AG08396 (cell line): ENCODE measurements at regions not wholly inside any gene's neighbourhood (a gene's known extent, or its start where the extent isn't known, plus 50 kb on each side); places are given as distances from the start of the nearest gene placed in this dataset.

Experiments
- DNase-seq: peaks from one replicate; pipeline ENCODE4 v3.0.0; 2012; ENCODE audit warnings: low spot score, mixed read lengths

DNA sequence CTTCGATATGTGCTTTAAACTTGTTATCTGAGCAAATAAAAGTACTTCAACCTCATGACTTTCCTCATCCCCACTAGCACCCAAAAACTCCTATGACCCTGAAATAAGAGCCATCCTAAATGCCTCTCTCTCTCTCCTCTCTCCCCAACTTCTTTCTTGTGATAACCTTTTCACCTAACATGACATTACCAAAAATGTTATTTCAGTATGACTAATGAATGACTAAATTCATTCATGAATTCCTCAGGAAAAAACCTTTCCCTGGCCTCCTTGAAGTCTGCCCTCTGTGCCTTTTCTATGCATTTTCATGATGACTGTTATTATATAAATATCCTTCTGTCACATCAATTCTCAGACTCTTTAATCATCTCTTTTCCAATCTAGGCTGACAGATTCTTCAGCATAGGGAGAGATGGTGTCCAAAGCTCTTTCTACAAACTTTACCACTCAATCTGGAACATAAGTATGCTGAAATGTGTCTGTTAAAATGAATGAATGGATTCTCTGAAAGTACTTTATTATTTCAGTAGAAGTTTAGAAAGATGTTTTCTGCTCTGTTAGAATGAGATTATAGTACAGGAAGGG lies 114.3 kb upstream of the GGTLC1 start:
- DNase-seq = no peak

DNA sequence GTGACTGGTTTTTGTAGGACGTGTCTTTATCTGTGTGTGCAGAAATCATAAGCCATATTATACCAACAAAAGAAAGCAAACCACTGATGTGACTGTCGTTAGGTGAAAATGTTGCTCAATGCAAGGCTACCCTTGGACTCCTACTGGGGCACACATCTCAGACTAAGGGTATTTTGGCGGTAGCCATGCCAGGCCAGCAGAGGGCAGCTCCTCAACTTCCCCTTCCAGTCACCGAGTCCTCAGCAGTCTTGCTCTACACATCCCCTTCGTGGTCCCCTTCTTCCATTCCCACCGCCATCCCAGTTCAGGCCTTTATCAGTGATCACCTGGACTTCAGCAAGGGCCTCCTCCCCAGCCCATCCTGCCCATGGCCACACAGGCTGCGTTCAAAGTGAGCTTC lies 113.7 kb upstream of the GGTLC1 start:
- DNase-seq = no peak

DNA sequence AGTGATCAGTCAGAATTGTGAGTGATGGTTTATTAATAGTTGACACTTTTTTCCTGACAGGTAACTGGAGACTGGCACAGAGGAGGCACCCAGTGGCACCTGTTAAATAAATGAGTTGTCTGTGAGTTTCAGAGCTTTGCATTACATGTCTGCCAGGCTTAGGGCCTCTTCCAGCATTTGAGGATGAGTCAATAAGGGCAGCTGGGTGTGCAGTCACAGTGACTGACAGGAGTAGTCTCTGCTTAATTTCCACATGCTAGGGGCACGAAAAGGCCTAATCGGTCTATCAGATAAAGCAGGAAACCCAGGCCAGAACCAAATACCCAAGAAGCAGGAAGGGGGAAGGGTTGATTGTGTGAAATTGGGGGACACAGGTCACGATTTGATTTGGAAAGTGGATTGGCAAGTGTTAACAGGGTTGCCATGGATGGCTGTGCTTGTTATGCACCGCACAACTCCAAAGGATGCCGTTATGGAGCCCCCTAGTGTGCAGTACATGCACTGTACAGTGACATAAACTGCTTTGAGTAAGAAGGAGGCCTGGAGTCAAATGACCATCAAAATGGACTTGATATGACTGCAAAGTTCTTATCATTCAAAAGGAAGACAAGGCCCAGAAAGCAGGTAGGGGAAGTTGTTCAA lies 111.9 kb upstream of the GGTLC1 start:
- DNase-seq = peak; percentile 20

DNA sequence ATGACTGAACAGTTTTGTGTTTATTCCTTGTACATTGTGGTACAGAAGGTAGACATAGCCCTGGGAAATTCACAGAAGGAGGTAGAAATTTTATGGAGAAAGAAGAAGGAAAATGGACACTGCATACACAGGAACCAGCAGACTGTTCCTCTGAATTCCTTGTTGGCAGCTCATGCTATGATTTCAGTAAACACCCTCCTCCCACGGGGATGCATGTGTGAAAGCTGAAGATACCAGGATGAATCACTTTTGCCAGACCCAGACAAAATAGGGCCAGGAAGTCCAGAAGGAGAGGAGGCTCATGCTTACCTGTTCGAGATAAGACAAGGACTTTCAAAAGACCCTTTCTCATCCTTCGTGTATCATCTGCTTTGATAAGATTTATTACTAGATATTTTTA lies 110.3 kb upstream of the GGTLC1 start:
- no peak for DNase-seq

DNA sequence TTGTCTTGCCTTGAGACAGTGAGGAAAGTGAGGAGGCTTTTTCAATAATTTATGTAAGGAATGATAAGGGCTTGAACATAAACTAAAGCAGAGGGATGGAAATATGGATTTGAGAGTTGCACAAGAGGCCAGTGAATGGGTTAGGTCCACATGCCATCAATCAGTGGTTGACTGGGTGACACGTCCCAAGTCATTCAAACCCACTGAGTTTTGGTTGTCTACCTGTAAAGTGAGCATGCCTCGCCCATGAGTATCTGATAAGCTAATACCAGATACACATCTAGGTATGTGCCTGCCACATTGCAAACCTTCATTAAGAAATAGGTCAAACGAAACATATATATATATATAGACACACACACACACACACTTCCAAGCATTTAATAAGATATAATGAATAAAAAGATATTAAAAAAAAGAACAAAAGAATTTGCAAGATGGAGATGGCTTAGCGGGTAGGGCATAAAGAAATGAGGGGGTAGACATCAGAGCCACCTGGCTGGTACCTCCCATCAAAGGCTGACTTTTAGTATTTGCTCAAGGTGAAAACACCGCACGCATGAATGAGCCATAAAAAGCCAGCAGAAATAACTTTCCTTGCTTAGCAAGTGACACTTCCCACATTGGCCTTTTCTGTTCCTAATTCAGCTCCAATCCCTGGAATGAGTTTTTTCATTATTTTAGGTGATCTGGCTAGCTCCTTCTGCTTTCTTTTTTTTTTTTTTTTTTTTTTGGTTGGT lies 109.1 kb upstream of the GGTLC1 start:
- DNase-seq = no peak

DNA sequence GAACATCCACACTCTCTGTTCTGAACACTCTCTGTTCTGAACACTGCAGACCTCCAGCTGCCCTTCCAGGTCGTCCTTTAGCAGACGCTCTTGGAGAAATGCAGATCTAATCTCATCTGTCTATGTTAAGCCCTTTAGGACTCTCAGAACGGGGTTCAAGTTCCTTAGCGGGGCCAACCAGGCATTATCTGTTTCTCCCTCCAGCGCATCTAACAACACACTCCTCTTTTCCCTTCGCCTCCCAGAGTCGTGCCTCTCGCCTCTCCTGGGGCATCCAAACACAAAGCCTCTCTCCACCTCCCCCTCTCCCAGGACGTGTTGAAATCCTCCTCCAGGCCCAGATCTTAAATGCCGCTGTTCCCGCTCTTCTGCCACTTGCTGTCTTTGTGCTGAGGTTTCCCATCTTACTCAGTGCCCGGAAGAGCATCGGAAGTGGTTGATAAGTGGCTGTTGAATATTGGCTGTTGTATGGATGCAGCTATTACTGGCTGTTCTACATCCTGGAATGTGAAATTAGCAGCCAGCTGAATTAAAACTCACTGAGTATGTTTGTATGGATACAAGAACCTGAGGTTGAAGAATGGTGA lies 108.4 kb upstream of the GGTLC1 start:
- no peak for DNase-seq

DNA sequence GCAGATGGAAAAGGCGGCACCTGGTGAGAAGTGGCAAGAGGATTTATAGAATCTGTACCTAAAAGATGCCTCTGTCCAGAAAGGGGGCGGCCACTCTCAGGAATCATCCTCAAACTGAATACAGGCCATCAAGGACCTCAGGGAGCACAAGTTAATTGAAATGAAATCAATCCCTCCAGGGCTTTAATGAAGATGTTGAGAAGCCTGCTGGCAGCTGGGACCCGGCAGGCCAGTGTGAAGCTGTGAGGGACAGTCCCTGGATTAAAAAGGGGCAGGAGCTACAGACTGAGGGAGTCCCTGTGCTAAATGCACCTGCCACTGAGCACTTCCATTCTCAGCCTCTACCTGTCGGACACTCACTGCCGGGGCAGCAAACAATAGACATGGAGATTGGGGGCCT lies 107.7 kb upstream of the GGTLC1 start:
- DNase-seq = no peak

DNA sequence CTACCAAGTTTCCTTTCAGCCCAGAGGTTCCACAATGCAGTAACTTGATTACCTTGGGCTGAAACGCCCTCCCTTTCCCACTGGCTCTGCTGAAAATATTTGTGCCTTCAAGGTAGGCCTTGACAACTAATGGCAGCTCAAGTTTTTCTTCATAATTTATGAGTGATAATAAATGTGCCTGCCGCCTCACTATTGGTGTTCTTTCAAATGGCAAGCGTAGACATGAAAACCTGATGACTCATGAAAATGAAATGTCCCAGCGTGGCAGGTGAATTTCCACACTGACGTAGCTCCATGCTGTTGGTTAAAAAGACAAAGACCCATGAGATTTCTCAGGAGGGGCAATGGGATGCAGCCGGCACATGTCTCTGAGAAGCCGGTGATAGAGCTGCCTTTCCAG lies 107.2 kb upstream of the GGTLC1 start:
- DNase-seq = no peak

DNA sequence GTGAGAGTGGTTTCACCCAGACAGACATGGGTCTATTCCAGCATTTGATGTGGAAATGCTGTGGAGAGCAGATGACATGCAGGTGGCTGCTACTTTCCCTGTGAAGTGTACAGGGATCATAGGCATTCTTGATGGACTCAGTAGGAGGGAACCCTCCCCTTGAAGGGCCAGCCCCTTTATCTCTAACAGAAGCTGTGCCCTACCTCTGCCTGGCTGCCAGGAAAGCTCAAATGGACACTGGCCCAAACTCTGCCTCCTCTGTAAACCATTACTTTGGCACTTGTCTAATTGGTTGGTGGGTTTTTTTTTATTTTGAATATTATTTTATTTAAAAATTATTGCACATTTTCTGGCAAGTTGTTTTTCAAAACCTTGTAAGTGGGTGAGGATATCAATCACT lies 106.7 kb upstream of the GGTLC1 start:
- no peak for DNase-seq

DNA sequence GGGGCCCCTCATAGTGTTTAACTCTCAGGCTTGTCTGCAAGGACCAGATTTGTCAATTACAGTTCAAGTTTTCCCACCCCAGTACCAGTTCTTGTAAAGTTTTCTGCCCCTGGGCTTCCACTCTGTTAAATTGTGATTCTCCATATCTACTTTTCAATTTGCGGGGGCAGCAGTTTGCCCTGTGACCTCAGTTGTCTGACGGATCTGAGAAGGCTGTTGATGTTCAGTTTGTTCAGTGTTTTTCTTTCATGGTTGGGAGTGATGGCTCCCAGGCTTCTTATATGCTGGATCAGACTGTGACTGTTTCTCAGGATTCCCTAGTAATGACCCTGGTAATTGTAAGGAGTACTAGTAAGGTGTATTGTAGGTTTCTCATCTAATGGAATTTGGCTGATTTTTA lies 101.0 kb upstream of the GGTLC1 start:
- no peak for DNase-seq

DNA sequence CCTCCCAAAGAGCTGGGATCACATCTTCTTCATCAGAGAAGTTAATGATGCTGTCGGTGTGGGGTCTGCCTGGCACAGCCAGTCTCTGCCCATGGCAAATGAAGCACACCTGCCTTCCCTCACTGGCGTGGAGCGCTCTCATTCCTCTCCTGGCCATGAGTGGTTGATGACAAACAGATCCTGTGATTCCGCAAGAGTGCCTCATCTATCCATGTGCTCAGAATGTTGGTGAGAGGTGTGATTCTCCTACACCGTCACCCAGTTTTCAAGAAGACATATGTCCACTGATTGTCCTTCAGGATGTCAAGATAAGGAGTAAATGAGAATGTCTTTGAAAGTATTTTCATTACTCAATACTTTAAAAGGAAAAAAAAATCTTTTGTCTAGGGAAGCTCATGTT lies 97.5 kb upstream of the GGTLC1 start:
- DNase-seq = no peak

DNA sequence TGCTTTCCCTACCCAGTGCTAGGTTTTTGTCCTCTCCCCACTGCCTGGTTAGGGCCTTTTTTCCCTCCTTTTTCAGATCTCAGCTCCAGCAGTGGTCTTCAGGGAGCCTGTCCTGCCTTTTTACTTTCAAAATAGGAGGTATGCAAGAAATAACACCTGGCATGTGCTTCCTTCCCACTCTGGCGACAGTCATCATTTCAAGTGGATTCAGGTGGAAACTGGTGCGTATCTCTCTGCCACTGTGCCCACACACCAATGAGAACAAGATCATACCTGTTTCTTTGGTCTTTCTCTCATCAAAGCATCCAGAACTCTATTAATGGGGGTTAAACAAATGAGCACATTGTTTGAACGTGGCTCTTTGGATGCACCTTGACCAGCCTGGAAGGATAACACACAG lies 95.7 kb upstream of the GGTLC1 start:
- DNase-seq = no peak

DNA sequence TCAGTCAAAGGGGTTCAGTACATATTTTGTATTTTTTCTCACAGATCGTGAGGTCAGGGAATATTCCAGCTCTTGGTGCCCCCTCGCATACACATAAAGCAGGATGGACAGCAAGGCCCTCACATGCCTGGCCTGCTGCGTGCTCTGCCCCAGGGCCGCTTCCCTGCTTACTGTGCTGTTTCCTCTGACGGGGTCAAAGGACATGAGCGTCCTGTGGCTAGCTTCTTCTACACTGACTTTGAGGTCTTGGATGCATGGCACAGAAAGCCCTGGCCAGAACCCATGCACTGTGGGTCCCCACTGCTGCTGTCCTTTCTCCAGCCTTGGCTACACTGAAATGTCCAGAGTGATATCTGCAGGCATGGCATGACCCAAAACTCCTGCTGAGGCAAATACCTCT lies 92.5 kb upstream of the GGTLC1 start:
- DNase-seq = no peak

DNA sequence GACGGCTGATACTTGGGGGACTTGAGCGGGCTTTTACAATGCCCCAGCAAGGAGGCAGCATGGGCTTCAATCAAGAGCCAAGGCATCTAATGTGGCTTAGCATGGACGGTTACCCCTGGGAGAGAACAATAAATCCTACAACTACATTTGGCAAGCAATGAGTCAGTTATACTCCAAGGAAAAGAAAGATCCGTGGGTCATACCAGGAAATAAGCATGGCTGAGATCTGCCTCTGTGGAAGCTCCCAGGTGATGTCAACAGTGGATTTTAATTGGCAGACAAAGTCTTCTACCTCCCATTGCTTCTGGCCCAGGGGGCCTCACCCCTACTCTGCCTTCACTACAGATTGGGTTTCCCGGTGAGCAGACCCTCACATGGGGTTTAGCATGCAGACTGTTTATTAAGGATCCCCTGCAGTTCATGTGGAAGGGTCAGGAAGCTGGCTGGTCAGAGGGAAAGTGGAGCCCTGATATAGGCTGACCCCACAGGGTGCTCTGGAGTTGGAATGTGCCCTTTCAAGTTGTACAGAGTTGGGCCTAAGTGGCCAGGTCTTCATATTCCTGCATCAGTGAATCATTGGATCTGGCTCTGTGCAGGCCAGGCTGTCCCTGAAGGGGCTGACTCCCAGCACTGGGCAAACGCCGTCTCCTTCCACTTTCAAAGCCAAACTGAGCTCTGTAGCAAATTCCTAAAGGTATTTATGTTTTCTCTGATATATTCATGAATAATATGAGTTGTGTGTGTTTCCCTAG lies 91.3 kb upstream of the GGTLC1 start:
- no peak for DNase-seq

DNA sequence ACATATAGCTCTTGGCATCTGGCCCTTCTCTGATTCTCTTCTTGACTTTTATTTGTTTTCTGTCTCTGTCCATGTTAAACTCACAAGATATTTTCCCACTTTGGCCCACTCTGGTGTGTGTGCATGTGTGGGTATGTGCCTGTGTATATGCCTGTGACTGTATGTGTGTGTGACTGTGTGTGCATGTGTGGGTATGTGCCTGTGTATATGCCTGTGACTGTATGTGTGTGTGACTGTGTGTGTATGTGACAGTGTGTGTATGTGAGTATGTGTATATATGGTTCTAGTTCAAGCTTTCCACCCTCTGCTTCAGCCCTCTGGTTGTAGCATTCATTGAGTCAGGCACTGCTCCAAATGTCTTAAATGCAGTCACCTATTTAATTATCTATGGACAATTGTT lies 88.6 kb upstream of the GGTLC1 start:
- DNase-seq = no peak

DNA sequence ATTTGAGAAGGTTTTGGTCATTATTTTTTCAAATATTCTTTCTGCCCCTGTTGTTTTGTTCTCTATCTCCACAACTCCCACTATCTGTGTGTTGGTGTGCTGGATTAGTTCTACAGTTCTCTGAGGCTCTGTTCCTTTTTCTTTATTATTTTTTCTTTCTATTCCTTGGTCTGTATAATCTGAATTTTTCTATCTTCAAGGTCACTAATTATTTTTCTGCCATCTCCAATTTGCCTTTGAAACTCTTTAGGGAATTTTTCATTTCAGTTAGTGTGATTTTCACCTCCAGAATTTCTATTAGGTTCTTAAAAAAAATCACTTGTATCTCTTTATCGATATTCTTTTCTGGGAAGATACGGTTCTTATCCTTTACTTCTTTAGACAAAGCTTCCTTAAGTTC lies 82.1 kb upstream of the GGTLC1 start:
- DNase-seq = no peak

DNA sequence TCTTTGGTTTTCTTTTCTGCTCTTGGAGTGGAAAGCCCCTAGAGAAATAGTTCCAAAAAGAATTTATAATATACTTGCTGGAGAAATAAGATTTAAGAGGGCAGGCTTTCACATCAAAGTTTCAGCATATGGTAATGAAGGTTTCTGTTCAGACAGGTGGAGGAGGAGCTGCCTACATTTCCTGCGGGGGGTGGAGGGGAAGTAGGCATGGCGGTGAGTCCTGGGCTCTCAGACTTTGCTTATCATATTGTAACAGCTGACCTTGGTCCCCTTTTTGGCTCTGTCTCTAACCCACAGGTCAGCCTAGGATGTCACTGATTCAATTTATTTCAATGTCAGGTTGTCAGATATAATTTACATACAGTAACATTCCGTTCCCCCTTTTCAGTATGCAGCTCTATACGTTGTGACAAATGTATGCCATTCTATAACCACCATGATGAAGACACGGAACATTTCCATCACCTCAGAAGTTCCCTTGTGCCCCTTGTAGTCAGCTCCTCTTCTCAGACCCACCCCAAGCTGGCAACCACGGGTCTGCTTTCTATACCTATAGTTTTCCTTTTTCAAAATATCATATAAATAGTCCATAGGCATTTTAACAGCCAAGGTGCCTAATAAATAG lies 77.6 kb upstream of the GGTLC1 start:
- DNase-seq = no peak

DNA sequence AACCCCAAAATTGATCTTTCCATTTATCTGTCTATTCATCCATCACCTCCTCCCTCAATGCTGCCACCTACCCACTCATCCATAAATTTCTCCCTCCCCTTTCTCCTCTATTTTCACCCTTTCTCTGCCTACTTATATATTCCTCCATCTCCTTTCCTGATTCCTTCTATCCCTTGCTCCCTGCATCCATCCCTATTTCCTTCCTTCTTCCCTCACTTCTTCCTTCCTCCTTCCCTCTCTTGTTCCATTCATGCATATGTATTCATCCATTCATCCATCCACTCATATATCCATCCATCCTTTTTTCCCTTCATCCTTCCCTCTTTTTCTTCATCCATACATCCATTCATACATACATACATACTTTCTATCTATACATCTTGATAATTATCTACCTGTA lies 76.3 kb upstream of the GGTLC1 start:
- no peak for DNase-seq

DNA sequence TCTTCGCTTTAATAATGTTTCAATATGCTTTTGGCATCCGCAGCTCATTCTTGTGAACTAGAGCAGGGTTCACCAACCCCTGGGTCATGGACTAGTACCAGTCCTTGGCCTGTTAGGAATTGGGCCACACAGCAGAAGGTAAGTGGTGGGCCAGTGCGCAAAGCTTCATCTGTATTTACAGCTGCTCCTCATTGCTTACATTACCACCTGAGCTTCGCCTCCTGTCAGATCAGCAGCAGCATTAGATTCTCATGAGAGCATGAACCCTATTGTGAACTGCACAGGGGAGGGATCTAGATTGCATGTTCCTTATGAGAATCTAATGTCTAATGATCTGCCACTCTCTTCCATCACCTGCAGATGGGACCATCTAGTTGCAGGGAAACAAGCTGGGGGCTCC lies 75.5 kb upstream of the GGTLC1 start:
- DNase-seq = no peak

DNA sequence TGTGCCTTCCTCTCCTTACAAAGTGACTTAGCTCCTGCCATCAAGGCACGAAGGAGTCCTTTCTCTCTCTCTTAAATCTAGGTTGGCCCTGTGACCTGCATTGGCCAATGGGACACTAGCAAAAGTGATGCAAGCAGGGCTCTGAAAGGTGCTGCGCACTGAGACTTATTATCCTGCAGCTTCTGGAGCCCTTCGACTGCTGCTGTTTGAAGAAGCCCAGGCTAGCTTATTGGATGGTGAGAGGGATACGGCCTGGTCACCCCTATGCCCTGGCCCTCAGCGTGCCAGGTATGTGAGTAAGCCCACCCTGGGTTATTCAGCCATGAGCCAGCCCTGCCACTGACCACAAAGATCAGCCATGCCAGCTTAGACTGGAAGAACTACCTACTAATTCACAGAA lies 74.5 kb upstream of the GGTLC1 start:
- no peak for DNase-seq

DNA sequence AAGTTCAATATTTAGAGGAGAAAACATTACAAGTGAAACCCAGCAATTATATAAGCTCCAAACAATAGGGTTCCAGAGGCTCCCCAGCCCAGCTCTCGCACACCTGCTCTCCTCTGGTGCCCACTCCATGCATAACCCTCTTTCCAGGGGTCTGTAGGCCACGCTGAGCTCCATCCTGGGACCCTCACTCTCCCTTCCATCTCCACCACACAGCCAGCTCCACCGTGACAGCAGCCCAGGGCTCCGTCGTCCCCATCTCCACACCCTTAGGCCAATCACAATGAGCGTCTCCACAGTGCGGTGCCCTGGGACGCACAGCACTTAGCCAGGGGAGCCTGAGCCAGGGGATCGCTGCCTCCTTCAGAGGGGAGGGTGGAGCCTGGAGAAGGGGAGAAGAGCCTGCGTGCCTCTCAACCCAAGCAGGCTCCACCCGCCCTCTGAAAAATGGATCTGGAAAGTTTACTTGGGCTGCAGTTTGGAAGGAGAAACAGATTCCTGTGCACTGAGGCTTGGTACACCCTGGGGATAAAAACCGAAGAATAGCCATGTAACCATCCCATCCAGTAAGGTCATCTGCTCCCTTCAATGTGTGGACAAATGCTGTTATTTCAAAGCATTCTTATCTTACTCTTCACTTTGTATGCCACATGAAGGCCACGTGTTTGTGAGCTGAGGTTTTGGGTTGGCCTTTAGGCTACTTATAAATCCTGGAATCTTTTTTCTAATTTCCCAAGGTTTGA lies 72.4 kb upstream of the GGTLC1 start:
- DNase-seq = no peak

DNA sequence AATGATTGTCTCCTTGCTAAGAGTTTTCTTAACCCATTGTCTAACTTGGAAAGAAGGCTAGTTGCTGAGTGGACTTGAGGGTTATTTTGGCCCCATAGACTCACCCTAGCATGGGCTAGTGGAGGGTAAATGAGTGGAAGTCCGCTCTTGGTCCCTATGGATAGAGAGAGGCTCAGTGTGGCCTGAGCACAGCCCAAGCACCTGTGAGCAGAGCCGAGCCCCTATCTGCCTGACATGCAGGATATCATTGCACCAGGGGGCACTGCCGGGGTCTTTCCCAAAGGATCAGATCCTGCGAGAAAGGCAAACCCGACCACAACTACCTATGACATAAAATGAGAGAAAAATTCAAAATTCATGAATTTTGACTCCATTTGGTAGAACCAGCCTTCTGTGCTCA lies 70.6 kb upstream of the GGTLC1 start:
- no peak for DNase-seq
